SK-N-SH (cell line): ENCODE measurements at regions not wholly inside any gene's neighbourhood (a gene's known extent, or its start where the extent isn't known, plus 50 kb on each side); places are given as distances from the start of the nearest gene placed in this dataset.

Source experiments
- CTCF ChIA-PET: fragments of 300-600, 350-600 bp; formaldehyde crosslinking; extraction: SDS; loops from one replicate; lab custom pipeline; 2021; lab: Yijun Ruan, JAX
- POLR2A ChIA-PET: fragments of 350-600 bp; sonication (Branson Sonifier 250); formaldehyde crosslinking; extraction: SDS; loops from one replicate; lab custom pipeline; 2020; ENCODE audit warnings: antibody characterized with exemption, inconsistent platforms; lab: Yijun Ruan, JAX
- DNase-seq: peaks from one replicate; pipeline ENCODE4 v3.0.0; 2012
- H2AFZ ChIP-seq: fragments of 200-600 bp; sonication (generic); 2 replicates; pipeline ENCODE4 v1.8.1; 2016; ENCODE audit warnings: antibody characterized with exemption, mild to moderate bottlenecking, low read depth
- H3F3A ChIP-seq: fragments of 200-600 bp; sonication (generic); replicated peaks from 2 replicates; pipeline ENCODE3; 2016; ENCODE audit warnings: antibody characterized with exemption, mild to moderate bottlenecking; ENCODE audit not compliant: insufficient read depth
- H3K27ac ChIP-seq, 2 experiments: fragments of 200-500 bp in 1 of 2; fragments of 200-600 bp in 1 of 2; sonication (Bioruptor generic) in 1 of 2; sonication (generic), shearing (Covaris generic) in 1 of 2; 2 replicates each; pipeline versions ENCODE4 v1.5.1 to v1.6.1; 2014 to 2016; ENCODE audit warnings: low read depth in 2 of 2, inconsistent platforms in 1 of 2, low read length in 1 of 2, mild to moderate bottlenecking in 1 of 2, mixed read lengths in 1 of 2
- H3K27me3 ChIP-seq: fragments of 200-600 bp; sonication (generic), shearing (Covaris generic); 2 replicates; pipeline ENCODE4 v1.6.1; 2016; ENCODE audit warnings: mixed run types; ENCODE audit not compliant: insufficient read depth
- H3K36me3 ChIP-seq, 2 experiments: fragments of 200-500 bp in 1 of 2; fragments of 200-600 bp in 1 of 2; sonication (Bioruptor generic) in 1 of 2; sonication (generic) in 1 of 2; replicated peaks in 1 of 2; 2 replicates each; pipeline versions ENCODE3 to v1.5.1; 2014 to 2016; ENCODE audit warnings: low read length in 1 of 2, mild to moderate bottlenecking in 1 of 2; ENCODE audit not compliant: insufficient read depth in 2 of 2, control insufficient read depth in 1 of 2
- H3K4me1 ChIP-seq, 2 experiments: fragments of 200-500 bp in 1 of 2; fragments of 200-600 bp in 1 of 2; sonication (Bioruptor generic) in 1 of 2; sonication (generic), shearing (Covaris generic) in 1 of 2; 2 replicates each; pipeline versions ENCODE4 v1.5.1 to v1.6.1; 2014 to 2016; ENCODE audit warnings: low read depth in 1 of 2, low read length in 1 of 2, mixed run types in 1 of 2; ENCODE audit not compliant: insufficient read depth in 2 of 2, control insufficient read depth in 1 of 2
- H3K4me2 ChIP-seq: fragments of 200-600 bp; sonication (generic), shearing (Covaris generic); 2 replicates; pipeline ENCODE4 v1.6.1; 2017; ENCODE audit warnings: mixed run types
- H3K4me3 ChIP-seq, 2 experiments: fragments of 200-500 bp in 1 of 2; fragments of 200-600 bp in 1 of 2; sonication (Bioruptor generic) in 1 of 2; sonication (generic), shearing (Covaris generic) in 1 of 2; 2 replicates each; pipeline versions ENCODE4 v1.5.1 to v1.8.1; 2014 to 2016; ENCODE audit warnings: low read depth in 2 of 2, inconsistent platforms in 1 of 2, low read length in 1 of 2, mild to moderate bottlenecking in 1 of 2, mixed read lengths in 1 of 2, moderate library complexity in 1 of 2
- H3K79me2 ChIP-seq: fragments of 200-600 bp; sonication (generic); 2 replicates; pipeline ENCODE4 v1.8.1; 2017; ENCODE audit warnings: mild to moderate bottlenecking; ENCODE audit not compliant: insufficient read depth
- H3K9ac ChIP-seq: fragments of 200-600 bp; sonication (generic); 2 replicates; pipeline ENCODE4 v1.6.1; 2017; ENCODE audit warnings: mixed run types
- H3K9me2 ChIP-seq: fragments of 200-600 bp; sonication (generic); 2 replicates; pipeline ENCODE4 v1.6.1; 2017; ENCODE audit warnings: mixed run types
- H3K9me3 ChIP-seq: fragments of 200-600 bp; sonication (generic); 2 replicates; pipeline ENCODE4 v1.6.1; 2017; ENCODE audit warnings: mixed run types, mild to moderate bottlenecking, moderate library complexity
- H4K20me1 ChIP-seq: fragments of 200-600 bp; sonication (generic); 2 replicates; pipeline ENCODE4 v1.6.1; 2017; ENCODE audit warnings: mild to moderate bottlenecking, mixed run types; ENCODE audit not compliant: insufficient read depth
- ELF1 ChIP-seq: IDR thresholded peaks from 2 replicates; pipeline ENCODE4 v1.4.0; 2012
- GATA2 ChIP-seq: sonication (generic); formaldehyde crosslinking; IDR thresholded peaks from 2 replicates; pipeline ENCODE4 v1.5.0; 2020; ENCODE audit warnings: mild to moderate bottlenecking, missing genetic modification reagents
- MAX ChIP-seq: IDR thresholded peaks from 2 replicates; pipeline ENCODE4 v1.4.0; 2012; ENCODE audit warnings: low read depth
- MEF2A ChIP-seq: IDR thresholded peaks from 2 replicates; pipeline ENCODE4 v1.4.0; 2012; ENCODE audit warnings: low read depth, borderline replicate concordance
- NFIC ChIP-seq: IDR thresholded peaks from 2 replicates; pipeline ENCODE4 v1.4.0; 2012; ENCODE audit warnings: borderline replicate concordance
- PBX3 ChIP-seq: IDR thresholded peaks from 2 replicates; pipeline ENCODE4; 2012
- REST ChIP-seq: IDR thresholded peaks from 2 replicates; pipeline ENCODE4 v1.6.1; 2012; ENCODE audit warnings: mild to moderate bottlenecking, low read depth, low read length, moderate library complexity
- YY1 ChIP-seq: IDR thresholded peaks from 2 replicates; pipeline ENCODE4 v1.4.0; 2012; ENCODE audit warnings: low read depth, mild to moderate bottlenecking
- ZBTB33 ChIP-seq: IDR thresholded peaks from 2 replicates; pipeline ENCODE4 v1.4.0; 2012; ENCODE audit warnings: low read depth, borderline replicate concordance
- WGBS: methylation state at CpG from one replicate; pipeline ENCODE4 v1.1.6; 2017; ENCODE audit warnings: low lambda C conversion rate; 5-methylcytosine and 5-hydroxymethylcytosine counted together

- 92% methylated on average over 2 of the region's 2 CpGs for WGBS
- POLR2A ChIA-PET = no interaction called here
- CTCF ChIA-PET = interaction anchor here (0.6 kb wide), 1 partner anchor 9 kb away, joined by 3 read pairs; no protein-coding TSS in a partner anchor
- H3K27ac ChIP-seq = no peak overlapping the region
- no peak overlapping the region for H3K4me3 ChIP-seq
- H4K20me1 ChIP-seq = no peaks in the 10 kb centered on the region
- H3K9me3 ChIP-seq = no peaks in the 10 kb centered on the region
- no peak for DNase-seq
- no peak overlapping the region for H3K9ac ChIP-seq
- no peaks in the 10 kb centered on the region for H3F3A ChIP-seq
- no peaks in the 10 kb centered on the region for H3K27me3 ChIP-seq
- no peak overlapping the region for H3K4me2 ChIP-seq
- no peaks in the 10 kb centered on the region for H3K4me1 ChIP-seq
- no peaks in the 10 kb centered on the region for H3K36me3 ChIP-seq
- no peaks in the 10 kb centered on the region for H3K79me2 ChIP-seq
- TF ChIP-seq ELF1 (no peak), NFIC (no peak)
- H2AFZ ChIP-seq = no peak overlapping the region
- no peaks in the 10 kb centered on the region for H3K9me2 ChIP-seq
These were observed 340.0 kb upstream of the NRP1 start for GRCh38 chr10:33674491-33674890.

- CTCF ChIA-PET = no interaction called here
These were observed 339.5 kb upstream of the NRP1 start for GRCh38 chr10:33673839-33674415.

More at GRCh38 chr10:33673839-33674415, 339.5 kb upstream of the NRP1 start:
- no peak for DNase-seq
- Histone ChIP-seq H3K27ac (no peak overlapping the region), H3F3A (no peaks in the 10 kb centered on the region), H3K9ac (no peak overlapping the region), H4K20me1 (no peaks in the 10 kb centered on the region), H3K9me2 (no peaks in the 10 kb centered on the region), H3K27me3 (no peaks in the 10 kb centered on the region), H3K4me1 (no peaks in the 10 kb centered on the region), H3K4me3 (no peak overlapping the region), H3K4me2 (no peak overlapping the region), H2AFZ (no peak overlapping the region), H3K9me3 (no peaks in the 10 kb centered on the region), H3K79me2 (no peaks in the 10 kb centered on the region), H3K36me3 (no peaks in the 10 kb centered on the region)
- WGBS = 87% methylated on average over 3 of the region's 3 CpGs
- TF ChIP-seq ZBTB33 (no peak), REST (no peak), MEF2A (no peak), PBX3 (no peak), MAX (no peak), YY1 (no peak), GATA2 (CRISPR knock-in tag) (no peak)
- POLR2A ChIA-PET = no interaction called here
